MM.1S (cell line): ENCODE measurements at regions not wholly inside any gene's neighbourhood (a gene's known extent, or its start where the extent isn't known, plus 50 kb on each side); places are given as distances from the start of the nearest gene placed in this dataset.

Experiments
- CTCF ChIP-seq: fragments of 300-600 bp; sonication (generic); IDR thresholded peaks from 2 replicates; pipeline ENCODE4 v1.5.1; 2016; ENCODE audit warnings: antibody characterized with exemption, low read length, mixed read lengths
- EZH2phosphoT487 ChIP-seq: fragments of 300-600 bp; sonication (generic); IDR thresholded peaks from 2 replicates; pipeline ENCODE4 v1.6.1; 2018; ENCODE audit warnings: antibody characterized with exemption, low read length

GRCh38 chr4:129622566-129622965, 526.6 kb downstream of the C4orf33 start:
- no peak for TF ChIP-seq CTCF
- TF ChIP-seq EZH2phosphoT487: no peak
